Cardiac muscle cell (in vitro differentiated cells and primary cell): ENCODE measurements at regions not wholly inside any gene's neighbourhood (a gene's known extent, or its start where the extent isn't known, plus 50 kb on each side); places are given as distances from the start of the nearest gene placed in this dataset.

ENCODE experiments used
- DNase-seq, 2 donors: peaks; one replicate each; pipeline versions ENCODE4 v3.0.0 to v3.0.0-alpha.2; 2010 to 2017; ENCODE audit warnings: low read depth in 1 of 2, low spot score in 1 of 2
- H3K27ac ChIP-seq: fragments of 200-600 bp; sonication (generic); 2 replicates; pipeline ENCODE4 v1.5.1; 2016
- H3K27me3 ChIP-seq: fragments of 200-600 bp; sonication (generic); 2 replicates; pipeline ENCODE4 v1.6.0; 2016; ENCODE audit warnings: control low read depth
- H3K36me3 ChIP-seq: fragments of 200-600 bp; sonication (generic); 2 replicates; pipeline ENCODE4 v1.5.1; 2016; ENCODE audit warnings: control low read depth
- H3K4me1 ChIP-seq: fragments of 200-600 bp; sonication (generic); 2 replicates; pipeline ENCODE4 v1.8.1; 2017; ENCODE audit warnings: low read depth, mild to moderate bottlenecking, mixed run types
- H3K4me3 ChIP-seq: fragments of 200-600 bp; sonication (generic); 2 replicates; pipeline ENCODE4 v1.5.1; 2016; ENCODE audit warnings: mild to moderate bottlenecking
- H3K9me3 ChIP-seq: fragments of 200-600 bp; sonication (generic); 2 replicates; pipeline ENCODE4 v1.5.1; 2017; ENCODE audit warnings: low read depth, mild to moderate bottlenecking, control low read depth
- TF ChIP-seq, protein P1 (sequence below): IDR thresholded peaks from 2 replicates; pipeline ENCODE4 v1.5.1; 2012; ENCODE audit warnings: low read depth, mild to moderate bottlenecking, low read length

DNA sequence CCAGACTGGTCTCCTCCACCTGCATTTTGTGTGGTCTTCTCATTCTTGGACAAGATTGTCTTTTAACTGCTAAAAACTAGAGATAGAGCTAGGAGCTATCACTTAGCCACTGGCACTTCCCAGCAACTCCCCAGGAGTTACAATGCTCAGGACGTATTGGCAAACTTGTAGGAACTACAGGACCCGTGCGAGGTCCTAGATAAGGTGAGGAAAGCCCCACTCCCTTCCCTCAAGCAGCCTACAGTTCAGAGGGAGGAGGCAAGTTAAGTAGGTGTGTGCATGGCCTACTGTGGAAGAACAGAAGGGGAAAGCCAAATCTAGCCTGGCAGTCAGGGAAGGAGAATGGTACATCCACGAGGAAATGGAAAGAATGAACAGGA lies 504.7 kb upstream of the PROK2 start:
- Histone ChIP-seq H3K27me3 (no peaks in the 10 kb centered on the region), H3K4me3 (no peak overlapping the region), H3K9me3 (no peaks in the 10 kb centered on the region), H3K27ac (no peak overlapping the region), H3K4me1 (no peaks in the 10 kb centered on the region), H3K36me3 (no peaks in the 10 kb centered on the region)
- TF ChIP-seq, protein P1, sequence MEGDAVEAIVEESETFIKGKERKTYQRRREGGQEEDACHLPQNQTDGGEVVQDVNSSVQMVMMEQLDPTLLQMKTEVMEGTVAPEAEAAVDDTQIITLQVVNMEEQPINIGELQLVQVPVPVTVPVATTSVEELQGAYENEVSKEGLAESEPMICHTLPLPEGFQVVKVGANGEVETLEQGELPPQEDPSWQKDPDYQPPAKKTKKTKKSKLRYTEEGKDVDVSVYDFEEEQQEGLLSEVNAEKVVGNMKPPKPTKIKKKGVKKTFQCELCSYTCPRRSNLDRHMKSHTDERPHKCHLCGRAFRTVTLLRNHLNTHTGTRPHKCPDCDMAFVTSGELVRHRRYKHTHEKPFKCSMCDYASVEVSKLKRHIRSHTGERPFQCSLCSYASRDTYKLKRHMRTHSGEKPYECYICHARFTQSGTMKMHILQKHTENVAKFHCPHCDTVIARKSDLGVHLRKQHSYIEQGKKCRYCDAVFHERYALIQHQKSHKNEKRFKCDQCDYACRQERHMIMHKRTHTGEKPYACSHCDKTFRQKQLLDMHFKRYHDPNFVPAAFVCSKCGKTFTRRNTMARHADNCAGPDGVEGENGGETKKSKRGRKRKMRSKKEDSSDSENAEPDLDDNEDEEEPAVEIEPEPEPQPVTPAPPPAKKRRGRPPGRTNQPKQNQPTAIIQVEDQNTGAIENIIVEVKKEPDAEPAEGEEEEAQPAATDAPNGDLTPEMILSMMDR, result no peak
- no peak for DNase-seq

- no peak overlapping the region for H3K27ac ChIP-seq
- no peaks in the 10 kb centered on the region for H3K9me3 ChIP-seq
- DNase-seq, result peak; percentile 52 to 92
- H3K4me3 ChIP-seq, result no peak overlapping the region
- TF ChIP-seq, protein P1, result no peak
- no peaks in the 10 kb centered on the region for H3K4me1 ChIP-seq
- H3K27me3 ChIP-seq, result no peaks in the 10 kb centered on the region
- H3K36me3 ChIP-seq, result no peaks in the 10 kb centered on the region
Measured at GRCh38 chr3:72288955-72289691, 504.2 kb upstream of the PROK2 start.

DNA sequence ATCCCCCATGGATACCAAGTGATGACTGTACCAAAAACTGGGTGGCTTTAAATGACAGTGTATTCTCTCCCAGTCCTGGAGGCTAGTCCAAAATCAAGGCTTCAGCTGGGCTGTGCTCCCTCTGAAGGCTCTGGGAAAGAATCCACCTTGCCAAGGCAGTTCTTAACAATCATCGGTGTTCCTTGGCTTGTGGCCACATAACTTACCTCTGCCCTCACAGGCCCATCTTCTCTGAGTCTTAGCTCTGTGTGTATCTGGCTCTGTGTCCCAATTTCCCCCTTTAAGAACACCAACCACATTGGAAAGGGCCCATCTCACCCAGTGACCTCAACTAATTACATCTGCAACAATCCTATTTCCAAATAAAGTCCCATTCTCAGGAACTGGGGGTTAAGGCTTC lies 503.0 kb upstream of the PROK2 start:
- Histone ChIP-seq H3K27me3 (no peaks in the 10 kb centered on the region), H3K4me1 (no peaks in the 10 kb centered on the region), H3K36me3 (no peaks in the 10 kb centered on the region), H3K4me3 (no peak overlapping the region), H3K27ac (no peak overlapping the region), H3K9me3 (no peaks in the 10 kb centered on the region)
- no peak for DNase-seq
- TF ChIP-seq, protein P1, result no peak

GRCh38 chr3:72285502-72285901 lies 500.6 kb upstream of the PROK2 start:
- Histone ChIP-seq H3K9me3 (no peaks in the 10 kb centered on the region), H3K4me1 (no peaks in the 10 kb centered on the region), H3K36me3 (no peaks in the 10 kb centered on the region), H3K27me3 (no peaks in the 10 kb centered on the region), H3K27ac (no peak overlapping the region), H3K4me3 (no peak overlapping the region)
- TF ChIP-seq, protein P1, result no peak
- no peak for DNase-seq

- Histone ChIP-seq H3K4me1 (no peaks in the 10 kb centered on the region), H3K9me3 (no peaks in the 10 kb centered on the region), H3K36me3 (no peaks in the 10 kb centered on the region), H3K27ac (no peak overlapping the region), H3K4me3 (no peak overlapping the region), H3K27me3 (no peaks in the 10 kb centered on the region)
- TF ChIP-seq, protein P1, result no peak
- DNase-seq, result no peak
Measured at GRCh38 chr3:72284471-72284870, 499.5 kb upstream of the PROK2 start.
